Erythroblast (primary cell): ENCODE measurements at regions not wholly inside any gene's neighbourhood (a gene's known extent, or its start where the extent isn't known, plus 50 kb on each side); places are given as distances from the start of the nearest gene placed in this dataset.

ENCODE experiments used
- GATA1 ChIP-seq: IDR thresholded peaks from 2 replicates; pipeline ENCODE4 v1.6.1; 2011; ENCODE audit warnings: low read depth, mild to moderate bottlenecking, control low read depth, low read length, moderate library complexity
- POLR2A ChIP-seq: IDR thresholded peaks from 2 replicates; pipeline ENCODE4 v1.6.1; 2011; ENCODE audit warnings: mild to moderate bottlenecking, low read length

GRCh38 chr9:75504721-75505120, 385.8 kb upstream of the PCSK5 start:
- TF ChIP-seq POLR2A (no peak), GATA1 (no peak)
